ENCODE measurements at regions not wholly inside any gene's neighbourhood (a gene's known extent, or its start where the extent isn't known, plus 50 kb on each side); places are given as distances from the start of the nearest gene placed in this dataset.

DNA sequence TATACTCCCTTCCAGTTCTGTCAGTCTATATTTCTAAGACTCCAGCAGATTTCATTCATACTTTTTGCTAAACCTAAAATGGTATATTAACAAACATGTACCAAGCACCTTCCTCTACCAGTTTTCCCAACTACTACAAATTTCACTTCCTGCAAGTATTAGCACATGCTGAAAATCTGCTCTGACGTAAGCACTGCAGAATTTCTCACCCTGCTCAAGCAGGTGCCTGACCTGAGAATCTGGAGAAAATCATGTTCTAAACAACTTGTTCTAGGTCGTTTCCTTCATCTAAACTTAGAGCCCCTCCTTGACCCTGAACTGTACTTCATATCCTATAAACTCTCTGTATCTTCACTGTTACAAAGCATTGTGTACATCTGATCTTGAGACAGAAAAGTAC is 380.7 kb upstream of the NOCT start:
- CTCF ChIA-PET, result no interaction called here
- H3K18ac ChIP-seq (ENCODE audit: low read depth, low read length), result no peak overlapping the region
- no peak overlapping the region for H2BK15ac ChIP-seq (ENCODE audit: low read depth, low read length)
- H2BK120ac ChIP-seq (ENCODE audit: low read depth, low read length), result no peak overlapping the region
- H4K8ac ChIP-seq (ENCODE audit: low read depth in 2 of 2, low read length in 2 of 2), result no peak overlapping the region
- no peak overlapping the region for H3K56ac ChIP-seq (ENCODE audit: extremely low read depth, insufficient read depth, low read length)
- DNase-seq, result no peak
- in situ Hi-C loops (cut with MboI; ENCODE audit: low sequenced_read_pairs) (no loop called here), dilution Hi-C loops (cut with HindIII; ENCODE audit: low sequenced_read_pairs, unreplicated experiment) (no loop called here), intact Hi-C loops (cut with micrococcal nuclease) (no loop called here)
- H2AK9ac ChIP-seq (replicated peaks; ENCODE audit: low read depth, low read length, poor library complexity), result no peak overlapping the region
- no peak overlapping the region for H2AFZ ChIP-seq (replicated peaks; ENCODE audit: low read length, poor library complexity)
- BruUV-seq (replicated peaks), result no TSS peak
- no peak overlapping the region for H4K91ac ChIP-seq (ENCODE audit: insufficient read depth, low read depth, low read length)
- H2BK20ac ChIP-seq (ENCODE audit: low read depth, low read length), result no peak overlapping the region
- no peaks in the 10 kb centered on the region for H3K9me3 ChIP-seq (ENCODE audit: control insufficient read depth, insufficient read depth, low read length)
- no peak overlapping the region for H3K23ac ChIP-seq (ENCODE audit: low read depth, low read length)
- no peak overlapping the region for H2AK5ac ChIP-seq (ENCODE audit: low read depth, low read length)
- no peaks in the 10 kb centered on the region for H3K4me1 ChIP-seq (ENCODE audit: control insufficient read depth, insufficient read depth, low read length)
- H2BK5ac ChIP-seq (ENCODE audit: low read depth, low read length, poor library complexity, severe bottlenecking), result no peak overlapping the region
- no peak overlapping the region for H3K4me3 ChIP-seq (ENCODE audit: insufficient read depth, low read depth, low read length)
- ATAC-seq (ENCODE audit: low read depth), result no peak
- 91% methylated on average over 1 of the region's 2 CpGs; no CpG with 5 or more reads in 1 of the 2 experiments for WGBS, 2 experiments (ENCODE audit: extremely low coverage in 2 of 2, insufficient read length in 1 of 2)
- no peak overlapping the region for H3K14ac ChIP-seq (replicated peaks; ENCODE audit: low read depth, low read length)
- no peak overlapping the region for H3K4ac ChIP-seq (ENCODE audit: low read depth, low read length)
- no peaks in the 10 kb centered on the region for H4K20me1 ChIP-seq (ENCODE audit: insufficient read depth, low read length)
- no peak overlapping the region for H4K5ac ChIP-seq (ENCODE audit: low read depth, low read length)
- no peaks in the 10 kb centered on the region for H3K36me3 ChIP-seq (ENCODE audit: control insufficient read depth, insufficient read depth, low read length)
- POLR2A ChIA-PET (ENCODE audit: unreplicated experiment), result no interaction called here
- H3K27ac ChIP-seq (ENCODE audit: insufficient read depth, low read length), result no peak overlapping the region
- H3K9ac ChIP-seq (ENCODE audit: low read depth, low read length), result no peak overlapping the region
- H3K79me1 ChIP-seq (ENCODE audit: low read depth in 1 of 2, low read length in 2 of 2), result no peaks in the 10 kb centered on the region
- TF ChIP-seq BHLHE40 (IDR thresholded peaks at IDR 0.05; ENCODE audit: low read depth, low read length) (no peak), MAFK (IDR thresholded peaks at IDR 0.05; ENCODE audit: low read depth, low read length) (no peak), MXI1 (IDR thresholded peaks at IDR 0.05; ENCODE audit: borderline replicate concordance, low read depth, low read length) (no peak), SMC3 (IDR thresholded peaks at IDR 0.05; ENCODE audit: low read depth, low read length) (no peak), RFX5 (IDR thresholded peaks at IDR 0.05; ENCODE audit: low read depth, low read length) (no peak), RAD21 (IDR thresholded peaks at IDR 0.05; ENCODE audit: low read length) (no peak), RCOR1 (IDR thresholded peaks at IDR 0.05; ENCODE audit: insufficient replicate concordance, low read length) (no peak), CEBPB (IDR thresholded peaks at IDR 0.05; ENCODE audit: low read depth, low read length) (no peak), FOS (IDR thresholded peaks at IDR 0.05; ENCODE audit: low read depth, low read length) (no peak), NFE2L2 (IDR thresholded peaks at IDR 0.05; ENCODE audit: low read depth, low read length) (no peak), MAZ (IDR thresholded peaks at IDR 0.05; ENCODE audit: borderline replicate concordance, low read depth, low read length) (no peak), CHD1 (IDR thresholded peaks at IDR 0.05; ENCODE audit: low read depth, low read length) (no peak)
- TF ChIP-seq, protein P1, sequence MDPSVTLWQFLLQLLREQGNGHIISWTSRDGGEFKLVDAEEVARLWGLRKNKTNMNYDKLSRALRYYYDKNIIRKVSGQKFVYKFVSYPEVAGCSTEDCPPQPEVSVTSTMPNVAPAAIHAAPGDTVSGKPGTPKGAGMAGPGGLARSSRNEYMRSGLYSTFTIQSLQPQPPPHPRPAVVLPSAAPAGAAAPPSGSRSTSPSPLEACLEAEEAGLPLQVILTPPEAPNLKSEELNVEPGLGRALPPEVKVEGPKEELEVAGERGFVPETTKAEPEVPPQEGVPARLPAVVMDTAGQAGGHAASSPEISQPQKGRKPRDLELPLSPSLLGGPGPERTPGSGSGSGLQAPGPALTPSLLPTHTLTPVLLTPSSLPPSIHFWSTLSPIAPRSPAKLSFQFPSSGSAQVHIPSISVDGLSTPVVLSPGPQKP (IDR thresholded peaks at IDR 0.05; ENCODE audit: borderline replicate concordance, low read depth, low read length), result no peak
- TF ChIP-seq, protein P2, sequence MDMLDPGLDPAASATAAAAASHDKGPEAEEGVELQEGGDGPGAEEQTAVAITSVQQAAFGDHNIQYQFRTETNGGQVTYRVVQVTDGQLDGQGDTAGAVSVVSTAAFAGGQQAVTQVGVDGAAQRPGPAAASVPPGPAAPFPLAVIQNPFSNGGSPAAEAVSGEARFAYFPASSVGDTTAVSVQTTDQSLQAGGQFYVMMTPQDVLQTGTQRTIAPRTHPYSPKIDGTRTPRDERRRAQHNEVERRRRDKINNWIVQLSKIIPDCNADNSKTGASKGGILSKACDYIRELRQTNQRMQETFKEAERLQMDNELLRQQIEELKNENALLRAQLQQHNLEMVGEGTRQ (IDR thresholded peaks at IDR 0.05; ENCODE audit: low read depth, low read length), result no peak
- TF ChIP-seq, protein P3, sequence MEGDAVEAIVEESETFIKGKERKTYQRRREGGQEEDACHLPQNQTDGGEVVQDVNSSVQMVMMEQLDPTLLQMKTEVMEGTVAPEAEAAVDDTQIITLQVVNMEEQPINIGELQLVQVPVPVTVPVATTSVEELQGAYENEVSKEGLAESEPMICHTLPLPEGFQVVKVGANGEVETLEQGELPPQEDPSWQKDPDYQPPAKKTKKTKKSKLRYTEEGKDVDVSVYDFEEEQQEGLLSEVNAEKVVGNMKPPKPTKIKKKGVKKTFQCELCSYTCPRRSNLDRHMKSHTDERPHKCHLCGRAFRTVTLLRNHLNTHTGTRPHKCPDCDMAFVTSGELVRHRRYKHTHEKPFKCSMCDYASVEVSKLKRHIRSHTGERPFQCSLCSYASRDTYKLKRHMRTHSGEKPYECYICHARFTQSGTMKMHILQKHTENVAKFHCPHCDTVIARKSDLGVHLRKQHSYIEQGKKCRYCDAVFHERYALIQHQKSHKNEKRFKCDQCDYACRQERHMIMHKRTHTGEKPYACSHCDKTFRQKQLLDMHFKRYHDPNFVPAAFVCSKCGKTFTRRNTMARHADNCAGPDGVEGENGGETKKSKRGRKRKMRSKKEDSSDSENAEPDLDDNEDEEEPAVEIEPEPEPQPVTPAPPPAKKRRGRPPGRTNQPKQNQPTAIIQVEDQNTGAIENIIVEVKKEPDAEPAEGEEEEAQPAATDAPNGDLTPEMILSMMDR (conservative IDR thresholded peaks at IDR 0.05; ENCODE audit: low read depth, low read length), result no peak
- peaks cover 2% of the 10 kb centered on the region for H3K27me3 ChIP-seq (ENCODE audit: control insufficient read depth, insufficient read depth, low read length)
- H3K4me2 ChIP-seq (ENCODE audit: low read depth, low read length), result no peak overlapping the region
- H3K9me1 ChIP-seq (ENCODE audit: insufficient read depth, low read length), result no peaks in the 10 kb centered on the region
